Activated T-cell treated with anti-CD3 and anti-CD28 coated beads, Interleukin-2, amount 50 U/mL, for 24 hours (primary cell): ENCODE measurements at regions not wholly inside any gene's neighbourhood (a gene's known extent, or its start where the extent isn't known, plus 50 kb on each side); places are given as distances from the start of the nearest gene placed in this dataset.
"Not testable (repeated sequence)": the region's sequence is repeated elsewhere in the genome, so short reads cannot be mapped to it uniquely, and the experiment has no call there.

Experiments used
- DNase-seq: peaks from one replicate; pipeline ENCODE4 v3.0.0-alpha.2; 2020
- H3K27ac Mint-ChIP-seq: 2 replicates; pipeline ENCODE4 v1.8.0; 2020; ENCODE audit warnings: mild to moderate bottlenecking, mixed read lengths
- H3K27me3 Mint-ChIP-seq: 2 replicates; pipeline ENCODE4 v1.8.0; 2020; ENCODE audit warnings: mixed read lengths
- H3K36me3 Mint-ChIP-seq: 2 replicates; pipeline ENCODE4 v1.8.0; 2020; ENCODE audit warnings: low read depth, mixed read lengths
- H3K4me1 Mint-ChIP-seq: 2 replicates; pipeline ENCODE4 v1.8.0; 2020; ENCODE audit warnings: low read depth, mixed read lengths
- H3K4me3 Mint-ChIP-seq: 2 replicates; pipeline ENCODE4 v1.8.0; 2020; ENCODE audit warnings: mild to moderate bottlenecking, moderate library complexity, mixed read lengths
- H3K9me3 Mint-ChIP-seq: 2 replicates; pipeline ENCODE4 v1.8.0; 2020; ENCODE audit warnings: mixed read lengths

DNA sequence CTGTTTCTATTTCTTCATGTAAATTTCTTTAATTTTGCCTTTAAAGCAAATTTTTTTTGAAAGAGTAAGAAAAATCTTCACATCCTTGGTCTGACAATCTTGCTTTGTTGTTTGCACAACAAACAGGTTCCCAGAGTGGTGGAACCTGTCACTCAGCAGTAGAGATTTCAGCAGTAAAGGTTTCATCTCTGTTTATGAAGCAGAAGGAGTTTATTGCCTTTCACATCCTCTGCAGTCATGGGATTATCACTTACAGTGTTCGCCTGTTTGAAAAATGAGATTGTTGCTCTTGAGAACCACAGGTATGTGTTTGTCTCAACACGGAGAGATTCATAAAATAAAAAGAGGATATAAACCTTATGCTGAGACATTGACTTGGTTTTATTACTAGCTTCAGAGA is 342.6 kb downstream of the IPMK start:
- Mint-ChIP-seq H3K4me3 (no peak overlapping the region), H3K27me3 (no peaks in the 10 kb centered on the region), H3K27ac (no peak overlapping the region), H3K4me1 (no peaks in the 10 kb centered on the region), H3K9me3 (no peaks in the 10 kb centered on the region), H3K36me3 (no peaks in the 10 kb centered on the region)
- no peak for DNase-seq

GRCh38 chr10:57921140-57921539 is 346.6 kb downstream of the IPMK start:
- H3K27ac Mint-ChIP-seq = no peak overlapping the region
- DNase-seq = no peak
- no peaks in the 10 kb centered on the region for H3K9me3 Mint-ChIP-seq
- H3K27me3 Mint-ChIP-seq = no peaks in the 10 kb centered on the region
- H3K4me3 Mint-ChIP-seq = no peak overlapping the region
- no peaks in the 10 kb centered on the region for H3K4me1 Mint-ChIP-seq
- H3K36me3 Mint-ChIP-seq = no peaks in the 10 kb centered on the region

DNA sequence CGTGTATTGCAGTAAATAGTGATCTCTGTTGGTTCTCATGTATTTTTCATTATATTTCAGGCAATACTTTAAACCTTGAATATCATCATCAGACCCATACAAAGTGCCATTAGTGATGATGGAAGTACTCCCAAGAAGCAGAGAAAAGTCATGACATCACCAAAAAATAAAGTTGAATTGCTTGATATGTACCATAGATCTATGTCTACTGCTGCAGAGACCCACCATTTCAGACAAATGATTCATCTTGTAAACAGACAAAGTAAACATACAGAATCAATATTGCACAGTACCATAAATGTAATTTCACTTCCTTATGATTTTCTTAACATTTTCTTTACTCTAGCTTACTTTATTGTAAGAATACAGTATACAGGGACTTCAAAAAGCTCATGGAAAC is 347.8 kb downstream of the IPMK start:
- Mint-ChIP-seq H3K27me3 (no peaks in the 10 kb centered on the region), H3K27ac (no peak overlapping the region), H3K4me3 (no peak overlapping the region), H3K4me1 (no peaks in the 10 kb centered on the region), H3K9me3 (no peaks in the 10 kb centered on the region), H3K36me3 (no peaks in the 10 kb centered on the region)
- DNase-seq = no peak

DNA sequence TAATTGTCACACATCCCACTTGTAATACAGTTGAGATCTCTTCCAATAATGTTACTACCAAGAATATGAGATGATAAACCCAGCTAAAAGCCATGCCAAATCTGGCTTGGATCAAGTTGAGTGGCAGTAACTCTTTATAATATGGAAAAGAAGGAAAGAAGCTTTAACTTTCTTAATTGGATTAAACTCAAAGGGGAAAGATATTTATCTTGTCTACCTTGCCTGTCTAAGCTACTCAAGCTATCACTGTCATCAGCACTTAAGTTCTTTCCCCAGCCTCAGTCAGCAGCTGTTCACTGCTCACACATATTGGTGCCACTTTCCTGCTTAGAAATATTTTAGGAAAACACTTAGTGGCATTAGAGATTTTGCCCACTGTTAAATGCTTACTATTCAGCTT is 350.7 kb downstream of the IPMK start:
- Mint-ChIP-seq H3K36me3 (no peaks in the 10 kb centered on the region), H3K4me1 (no peaks in the 10 kb centered on the region), H3K27ac (no peak overlapping the region), H3K4me3 (no peak overlapping the region), H3K9me3 (no peaks in the 10 kb centered on the region), H3K27me3 (no peaks in the 10 kb centered on the region)
- no peak for DNase-seq

- no peaks in the 10 kb centered on the region for H3K27me3 Mint-ChIP-seq
- H3K36me3 Mint-ChIP-seq = no peaks in the 10 kb centered on the region
- no peak for DNase-seq
- H3K27ac Mint-ChIP-seq = no peak overlapping the region
- no peak overlapping the region for H3K4me3 Mint-ChIP-seq
- no peaks in the 10 kb centered on the region for H3K9me3 Mint-ChIP-seq
- H3K4me1 Mint-ChIP-seq = no peaks in the 10 kb centered on the region
Measured at GRCh38 chr10:57905861-57906260, 361.8 kb downstream of the IPMK start.

- H3K9me3 Mint-ChIP-seq = no peaks in the 10 kb centered on the region
Measured at GRCh38 chr10:57905010-57905409, 362.7 kb downstream of the IPMK start.

GRCh38 chr10:57898231-57898630 is 369.5 kb downstream of the IPMK start:
- no peaks in the 10 kb centered on the region for H3K4me1 Mint-ChIP-seq
- no peak overlapping the region for H3K4me3 Mint-ChIP-seq
- peaks cover 2% of the 10 kb centered on the region for H3K9me3 Mint-ChIP-seq
- no peak overlapping the region for H3K27ac Mint-ChIP-seq
- H3K27me3 Mint-ChIP-seq = no peaks in the 10 kb centered on the region
- H3K36me3 Mint-ChIP-seq = no peaks in the 10 kb centered on the region
- DNase-seq = no peak

More at GRCh38 chr10:57905010-57905409, 362.7 kb downstream of the IPMK start:
- DNase-seq = no peak
- no peak overlapping the region for H3K27ac Mint-ChIP-seq
- no peaks in the 10 kb centered on the region for H3K36me3 Mint-ChIP-seq
- H3K4me3 Mint-ChIP-seq = no peak overlapping the region
- H3K4me1 Mint-ChIP-seq = no peaks in the 10 kb centered on the region
- no peaks in the 10 kb centered on the region for H3K27me3 Mint-ChIP-seq

- Mint-ChIP-seq H3K4me3 (no peak overlapping the region), H3K4me1 (no peaks in the 10 kb centered on the region), H3K27ac (no peak overlapping the region), H3K27me3 (no peaks in the 10 kb centered on the region), H3K36me3 (no peaks in the 10 kb centered on the region), H3K9me3 (peaks cover 2% of the 10 kb centered on the region)
- DNase-seq = no peak
Measured at GRCh38 chr10:57897611-57898010, 370.1 kb downstream of the IPMK start.

DNA sequence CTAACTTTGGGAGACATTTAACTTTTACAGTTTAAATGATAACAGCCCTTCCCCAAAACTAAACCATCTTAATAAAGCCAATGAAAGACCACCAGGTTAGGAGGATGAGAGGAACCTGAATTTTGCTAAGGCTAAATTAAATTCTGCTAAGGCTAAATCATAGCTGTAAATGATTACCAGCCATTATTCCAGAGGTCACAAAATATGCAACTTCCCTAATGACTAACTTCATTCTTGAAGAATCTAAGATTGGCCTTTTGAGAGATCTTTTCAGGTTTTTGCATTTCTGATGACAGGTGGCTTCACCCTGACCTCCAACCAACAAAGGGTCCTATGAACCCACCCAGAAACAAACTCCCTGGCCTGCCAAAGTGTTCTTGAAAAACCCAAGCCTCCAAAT is 373.3 kb downstream of the IPMK start:
- H3K4me3 Mint-ChIP-seq = no peak overlapping the region
- no peaks in the 10 kb centered on the region for H3K27me3 Mint-ChIP-seq
- no peaks in the 10 kb centered on the region for H3K4me1 Mint-ChIP-seq
- peaks cover 2% of the 10 kb centered on the region for H3K9me3 Mint-ChIP-seq
- no peak for DNase-seq
- no peak overlapping the region for H3K27ac Mint-ChIP-seq
- no peaks in the 10 kb centered on the region for H3K36me3 Mint-ChIP-seq

DNA sequence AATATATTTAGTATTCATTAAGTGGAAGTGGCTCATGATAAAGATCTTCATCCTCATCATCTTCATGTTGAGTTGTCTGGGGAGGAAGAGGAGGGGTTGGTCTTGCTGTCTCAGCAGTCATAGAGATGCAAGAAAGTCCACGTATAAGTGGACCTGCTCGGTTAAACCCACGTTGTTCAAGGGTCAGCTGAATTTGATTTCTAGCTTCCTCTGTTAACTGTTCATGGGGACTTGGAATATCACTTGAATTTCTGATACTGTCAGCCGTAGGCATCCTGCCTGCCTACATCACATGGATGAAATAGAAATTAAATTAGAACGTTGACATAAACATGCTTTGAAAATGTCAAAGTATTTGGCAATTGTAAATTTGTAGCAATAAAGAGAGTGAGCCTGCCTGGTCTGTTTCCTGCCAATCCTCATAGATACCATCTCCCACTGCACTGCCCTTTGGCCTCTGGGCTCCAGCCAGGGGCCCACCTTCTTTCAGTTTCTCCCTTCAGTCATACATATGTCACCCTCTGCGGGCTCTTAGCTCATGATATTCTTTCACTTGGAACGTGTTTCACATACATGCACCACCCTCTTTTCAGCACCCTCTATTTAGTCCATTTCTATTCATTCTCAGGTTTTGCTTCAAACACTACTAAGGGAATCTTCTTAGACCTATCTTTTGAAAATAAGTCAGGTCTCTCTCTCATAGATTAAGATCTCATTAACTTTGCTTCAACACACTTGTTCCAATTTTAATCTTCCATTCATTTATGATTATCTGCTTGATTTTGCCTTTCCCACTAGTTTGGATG is 376.3 kb downstream of the IPMK start:
- Mint-ChIP-seq H3K27me3 (no peaks in the 10 kb centered on the region), H3K4me1 (no peaks in the 10 kb centered on the region), H3K9me3 (peaks cover 4% of the 10 kb centered on the region), H3K27ac (no peak overlapping the region), H3K36me3 (no peaks in the 10 kb centered on the region), H3K4me3 (no peak overlapping the region)
- DNase-seq = no peak

DNA sequence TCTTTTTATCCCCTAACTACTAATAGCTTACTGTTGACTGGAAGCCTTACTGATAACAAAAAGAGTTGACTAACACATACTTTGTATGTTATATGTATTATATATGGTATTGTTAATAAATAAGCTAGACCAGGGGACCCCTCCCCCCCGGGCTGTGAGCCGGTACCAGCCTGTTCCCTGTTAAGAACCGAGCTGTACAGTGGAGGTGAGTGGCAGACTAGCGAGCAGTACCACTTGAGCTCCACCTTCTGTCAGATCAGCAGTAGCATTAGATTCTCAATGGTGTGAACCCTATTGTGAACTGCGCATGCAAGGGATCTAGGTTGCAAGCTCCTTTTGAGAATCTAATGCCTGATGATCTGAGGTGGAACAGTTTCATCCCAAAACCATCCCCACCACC is 377.0 kb downstream of the IPMK start:
- no peak overlapping the region for H3K27ac Mint-ChIP-seq
- DNase-seq = no peak
- no peak overlapping the region for H3K4me3 Mint-ChIP-seq
- H3K4me1 Mint-ChIP-seq = no peaks in the 10 kb centered on the region
- no peaks in the 10 kb centered on the region for H3K36me3 Mint-ChIP-seq
- H3K27me3 Mint-ChIP-seq = no peaks in the 10 kb centered on the region
- H3K9me3 Mint-ChIP-seq = peaks cover 6% of the 10 kb centered on the region

DNA sequence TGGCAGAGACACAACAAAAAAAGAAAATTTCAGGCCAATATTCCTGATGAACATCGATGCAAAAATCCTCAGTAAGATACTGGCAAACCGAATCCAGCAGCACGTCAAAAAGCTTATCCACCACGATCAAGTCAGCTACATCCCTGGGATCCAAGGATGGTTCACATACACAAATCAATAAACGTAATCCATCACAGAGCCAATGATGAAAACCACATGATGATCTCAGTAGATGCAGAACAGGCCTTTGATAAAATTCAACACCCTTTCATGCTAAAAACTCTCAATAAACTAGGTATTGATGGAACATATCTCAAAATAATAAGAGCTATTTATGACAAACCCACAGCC is 382.1 kb downstream of the IPMK start:
- DNase-seq, H3K27me3 Mint-ChIP-seq, H3K9me3 Mint-ChIP-seq, H3K27ac Mint-ChIP-seq, H3K36me3 Mint-ChIP-seq, H3K4me3 Mint-ChIP-seq, H3K4me1 Mint-ChIP-seq: not testable (repeated sequence)

DNA sequence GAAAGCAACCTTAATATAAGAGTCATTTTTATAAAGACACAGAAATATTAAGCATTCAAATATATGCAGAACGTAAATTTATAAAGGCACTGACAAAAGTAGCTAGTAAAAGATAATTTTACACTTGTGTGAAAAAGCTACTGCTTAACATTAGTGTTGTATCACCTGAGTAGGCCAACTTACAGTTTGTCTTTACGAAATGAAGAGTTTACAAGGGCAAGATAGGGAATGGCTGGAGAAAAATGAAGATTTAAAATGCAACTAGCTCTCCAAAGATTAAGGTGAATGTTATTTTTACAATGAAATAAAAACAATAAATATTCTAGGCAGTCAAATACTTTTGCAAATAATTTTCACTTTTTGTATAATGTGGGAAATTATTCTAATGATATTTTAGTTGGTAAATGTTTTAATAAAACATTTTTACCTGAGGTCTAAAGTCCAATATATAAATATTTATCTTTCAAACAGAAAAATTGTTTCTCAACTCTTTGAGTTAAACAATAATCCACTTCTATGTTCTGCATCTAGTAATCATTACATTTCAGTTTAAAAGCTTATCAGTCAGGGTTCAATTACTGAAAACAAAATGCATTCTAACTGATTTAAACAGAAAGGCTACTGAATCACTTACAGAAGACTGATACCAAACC is 382.6 kb downstream of the IPMK start:
- DNase-seq = no peak
- no peaks in the 10 kb centered on the region for H3K27me3 Mint-ChIP-seq
- H3K9me3 Mint-ChIP-seq = peaks cover 8% of the 10 kb centered on the region
- no peaks in the 10 kb centered on the region for H3K4me1 Mint-ChIP-seq
- no peak overlapping the region for H3K4me3 Mint-ChIP-seq
- H3K27ac Mint-ChIP-seq = no peak overlapping the region
- no peaks in the 10 kb centered on the region for H3K36me3 Mint-ChIP-seq

- Mint-ChIP-seq H3K27ac (no peak overlapping the region), H3K9me3 (peaks cover 8% of the 10 kb centered on the region), H3K27me3 (no peaks in the 10 kb centered on the region), H3K4me3 (no peak overlapping the region), H3K4me1 (no peaks in the 10 kb centered on the region), H3K36me3 (no peaks in the 10 kb centered on the region)
- DNase-seq = no peak
Measured at GRCh38 chr10:57884407-57884806, 383.3 kb downstream of the IPMK start.

DNA sequence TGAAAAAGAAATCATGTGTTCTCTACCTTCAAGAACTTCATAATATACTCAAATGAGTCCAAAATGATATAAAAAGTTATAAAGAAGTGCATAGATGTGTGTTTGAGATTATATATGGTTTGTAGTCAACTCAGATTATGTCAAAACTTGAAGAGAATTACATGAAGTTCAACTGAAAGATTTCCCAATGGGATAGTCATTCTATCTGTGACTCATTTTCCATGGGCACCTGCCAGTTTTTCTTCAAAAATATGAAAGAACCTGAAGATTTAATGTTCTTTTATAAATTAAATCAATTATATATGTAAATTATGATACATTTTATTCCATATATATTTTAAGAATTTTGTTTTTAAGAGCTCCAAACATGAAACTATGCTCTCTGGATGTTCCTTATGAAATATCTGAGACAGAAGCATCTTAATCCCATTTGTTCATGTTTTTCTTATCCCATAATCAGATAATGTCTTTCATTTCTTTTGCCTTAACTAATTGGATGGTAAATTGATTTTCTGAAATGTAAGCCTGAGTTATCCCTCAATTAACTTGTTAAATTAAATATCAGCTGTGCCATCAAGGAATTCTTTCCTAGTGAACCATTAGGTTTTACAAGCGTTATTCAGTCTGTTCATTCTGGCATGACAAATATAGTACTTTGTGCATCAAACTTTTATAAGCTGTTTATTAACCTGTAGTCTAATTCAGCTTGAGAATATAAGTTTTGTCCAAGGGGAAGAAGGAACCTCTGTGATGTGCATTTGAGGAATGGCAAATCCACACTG is 387.1 kb downstream of the IPMK start:
- no peaks in the 10 kb centered on the region for H3K27me3 Mint-ChIP-seq
- H3K36me3 Mint-ChIP-seq = no peaks in the 10 kb centered on the region
- no peak overlapping the region for H3K27ac Mint-ChIP-seq
- DNase-seq = no peak
- no peak overlapping the region for H3K4me3 Mint-ChIP-seq
- H3K9me3 Mint-ChIP-seq = peaks cover 5% of the 10 kb centered on the region
- no peaks in the 10 kb centered on the region for H3K4me1 Mint-ChIP-seq
